Kidney (tissue), 13 donors: ENCODE measurements at regions not wholly inside any gene's neighbourhood (a gene's known extent, or its start where the extent isn't known, plus 50 kb on each side); places are given as distances from the start of the nearest gene placed in this dataset.

Source experiments
- DNase-seq, 5 donors: peaks; one replicate each; pipeline ENCODE4 v3.0.0-alpha.2; 2013 to 2020
- FAIRE-seq: peaks from 2 replicates; lab custom pipeline; 2012; peaks lifted over from hg19 to GRCh38; lab: Jason Lieb, UNC
- H3K27ac ChIP-seq, 2 donors: one replicate each; pipeline ENCODE4 v1.7.0; 2013; ENCODE audit warnings: low read depth in 2 of 2, low read length in 2 of 2, inconsistent platforms in 1 of 2
- H3K27me3 ChIP-seq: one replicate; pipeline ENCODE4 v1.7.1; 2013; ENCODE audit warnings: low read length, inconsistent platforms; ENCODE audit not compliant: control insufficient read depth, insufficient read depth
- H3K36me3 ChIP-seq, 3 donors: one replicate each; pipeline versions ENCODE4 v1.7.0 to v1.7.1; 2013; ENCODE audit warnings: low read length in 3 of 3, control low read depth in 1 of 3, inconsistent platforms in 1 of 3; ENCODE audit not compliant: insufficient read depth in 3 of 3, control insufficient read depth in 2 of 3
- H3K4me1 ChIP-seq, 3 donors: one replicate each; pipeline versions ENCODE4 v1.7.0 to v1.7.1; 2013; ENCODE audit warnings: low read length in 3 of 3, inconsistent platforms in 1 of 3, low read depth in 1 of 3; ENCODE audit not compliant: control insufficient read depth in 2 of 3, insufficient read depth in 2 of 3
- H3K4me3 ChIP-seq, 3 donors: one replicate each; pipeline versions ENCODE4 v1.7.0 to v1.8.1; 2013; ENCODE audit warnings: low read length in 3 of 3, control low read depth in 1 of 3, inconsistent platforms in 1 of 3
- H3K9ac ChIP-seq, 3 donors: one replicate each; pipeline versions ENCODE4 v1.7.0 to v1.7.1; 2013; ENCODE audit warnings: low read length in 3 of 3, control low read depth in 1 of 3, inconsistent platforms in 1 of 3
- H3K9me3 ChIP-seq, 3 donors: one replicate each; pipeline versions ENCODE4 v1.7.0 to v1.7.1; 2013; ENCODE audit warnings: low read length in 3 of 3, control low read depth in 1 of 3, inconsistent platforms in 1 of 3; ENCODE audit not compliant: control insufficient read depth in 2 of 3, insufficient read depth in 1 of 3
- intact Hi-C: fragments of 100-400 bp; cut with DNase I; formaldehyde crosslinking; loops from one replicate; pipeline ENCODE4 v1.11.1; 2022
- TF ChIP-seq, protein P1 (sequence below): IDR thresholded peaks from 3 replicates; pipeline ENCODE4 v1.5.1; 2012; ENCODE audit warnings: mild to moderate bottlenecking, moderate library complexity, borderline replicate concordance; ENCODE audit not compliant: insufficient read depth; ENCODE audit errors: extremely low read depth
- donor health status: control.
- donor health status: control.
- donor health status: control.
- donor health status: control.
- donor health status: control.
- donor health status: DM: yes; HTN: yes; CAD: no.
- donor health status: Normal renal cell carcinoma (clear cell type).

DNA sequence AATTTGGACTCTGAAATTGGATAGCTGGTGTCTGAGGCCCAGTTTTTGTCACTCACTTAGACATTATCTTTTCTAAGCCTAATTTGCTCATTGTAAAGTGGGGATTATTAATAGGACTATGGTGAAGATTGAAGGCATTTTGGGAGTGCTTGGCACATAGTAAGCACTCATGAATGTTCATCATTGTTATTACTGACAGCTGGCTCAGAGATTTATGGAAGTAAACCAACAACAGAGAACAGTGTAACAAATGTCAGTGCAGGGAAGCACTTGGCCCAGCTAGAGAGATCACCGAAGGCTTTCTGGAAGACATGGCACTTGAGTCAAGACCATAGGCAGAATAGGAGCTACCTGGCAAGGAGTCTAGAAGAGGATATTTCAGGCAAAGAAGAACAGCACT, 92.3 kb downstream of the RFC3 start:
- DNase-seq (no peak), FAIRE-seq (no peak)
- Histone ChIP-seq H3K27ac (no peak overlapping the region), H3K4me3 (no peak overlapping the region), H3K9ac (no peak overlapping the region), H3K36me3 (no peaks in the 10 kb centered on the region), H3K27me3 (no peaks in the 10 kb centered on the region), H3K9me3 (no peaks in the 10 kb centered on the region), H3K4me1 (no peaks in the 10 kb centered on the region)
- intact Hi-C loops, result no loop called here
- TF ChIP-seq, protein P1, sequence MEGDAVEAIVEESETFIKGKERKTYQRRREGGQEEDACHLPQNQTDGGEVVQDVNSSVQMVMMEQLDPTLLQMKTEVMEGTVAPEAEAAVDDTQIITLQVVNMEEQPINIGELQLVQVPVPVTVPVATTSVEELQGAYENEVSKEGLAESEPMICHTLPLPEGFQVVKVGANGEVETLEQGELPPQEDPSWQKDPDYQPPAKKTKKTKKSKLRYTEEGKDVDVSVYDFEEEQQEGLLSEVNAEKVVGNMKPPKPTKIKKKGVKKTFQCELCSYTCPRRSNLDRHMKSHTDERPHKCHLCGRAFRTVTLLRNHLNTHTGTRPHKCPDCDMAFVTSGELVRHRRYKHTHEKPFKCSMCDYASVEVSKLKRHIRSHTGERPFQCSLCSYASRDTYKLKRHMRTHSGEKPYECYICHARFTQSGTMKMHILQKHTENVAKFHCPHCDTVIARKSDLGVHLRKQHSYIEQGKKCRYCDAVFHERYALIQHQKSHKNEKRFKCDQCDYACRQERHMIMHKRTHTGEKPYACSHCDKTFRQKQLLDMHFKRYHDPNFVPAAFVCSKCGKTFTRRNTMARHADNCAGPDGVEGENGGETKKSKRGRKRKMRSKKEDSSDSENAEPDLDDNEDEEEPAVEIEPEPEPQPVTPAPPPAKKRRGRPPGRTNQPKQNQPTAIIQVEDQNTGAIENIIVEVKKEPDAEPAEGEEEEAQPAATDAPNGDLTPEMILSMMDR, result no peak

DNA sequence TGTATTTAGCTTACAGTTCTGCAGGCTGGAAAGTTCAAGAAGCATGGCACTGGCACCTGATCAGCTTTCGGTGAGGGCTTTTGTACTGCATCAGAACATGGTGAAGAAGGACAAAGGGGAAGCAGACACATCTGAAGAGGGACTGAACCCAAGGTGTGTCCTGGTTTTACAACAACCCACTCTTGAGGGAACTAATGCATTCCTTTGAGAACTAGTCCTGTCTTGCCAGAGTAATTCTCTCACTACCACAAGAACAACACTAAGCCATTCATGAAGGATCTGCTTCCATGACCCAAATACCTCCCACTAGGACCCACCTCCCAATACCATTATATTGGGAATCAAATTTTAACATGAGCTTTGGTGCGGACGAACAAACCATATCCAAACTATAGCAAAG, 93.6 kb downstream of the RFC3 start:
- H3K27me3 ChIP-seq, result no peaks in the 10 kb centered on the region
- TF ChIP-seq, protein P1, result no peak
- FAIRE-seq (no peak), DNase-seq (no peak)
- H3K36me3 ChIP-seq, result no peaks in the 10 kb centered on the region
- no peaks in the 10 kb centered on the region for H3K9me3 ChIP-seq
- no peak overlapping the region for H3K4me3 ChIP-seq
- no peak overlapping the region for H3K9ac ChIP-seq
- no peaks in the 10 kb centered on the region for H3K4me1 ChIP-seq
- H3K27ac ChIP-seq, result no peak overlapping the region
- intact Hi-C loops, result no loop called here

DNA sequence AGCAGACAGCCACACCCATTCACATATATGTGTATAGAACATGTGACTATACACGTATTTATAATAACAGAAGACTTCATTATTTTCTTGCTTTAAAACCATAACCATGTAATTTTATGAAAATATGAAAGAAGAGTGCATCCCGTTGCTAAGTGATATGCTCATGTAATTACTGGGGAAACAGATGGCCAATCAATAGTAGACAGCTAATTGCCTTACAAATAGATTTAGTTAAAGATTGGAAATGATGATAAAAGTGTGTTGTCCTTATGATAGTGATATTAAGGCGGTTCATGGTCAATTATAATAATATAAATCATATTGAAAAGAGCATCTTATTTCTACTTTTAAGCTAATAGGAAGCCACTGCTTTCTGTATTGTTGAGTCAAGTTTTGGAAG, 95.9 kb downstream of the RFC3 start:
- TF ChIP-seq, protein P1, result no peak
- FAIRE-seq, result no peak
- intact Hi-C loops, result no loop called here

DNA sequence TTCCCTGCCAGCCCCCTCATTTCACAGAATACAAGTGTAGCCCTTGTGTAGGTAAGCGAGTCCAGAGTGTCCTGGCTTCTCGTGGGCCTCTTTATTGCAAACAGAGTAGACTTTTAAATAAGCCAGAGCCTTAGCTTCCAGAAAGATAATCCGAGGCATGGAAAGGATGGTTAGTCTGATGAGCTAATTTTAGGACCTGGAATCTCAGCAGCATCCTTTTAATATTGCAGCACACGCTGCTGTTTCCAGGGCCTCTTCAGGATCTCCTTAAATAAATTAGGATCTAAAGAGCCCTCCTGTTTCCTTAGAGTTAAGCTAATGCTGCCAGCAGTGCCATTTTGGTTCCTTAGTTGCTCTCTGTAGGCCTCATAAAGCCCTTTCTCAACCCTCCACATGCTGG, 99.2 kb downstream of the RFC3 start:
- intact Hi-C loops, result no loop called here
- Histone ChIP-seq H3K36me3 (no peaks in the 10 kb centered on the region), H3K9me3 (no peaks in the 10 kb centered on the region), H3K9ac (no peak overlapping the region), H3K4me3 (no peak overlapping the region), H3K27ac (no peak overlapping the region), H3K27me3 (no peaks in the 10 kb centered on the region), H3K4me1 (no peaks in the 10 kb centered on the region)
- no peak for DNase-seq
- no peak for FAIRE-seq
- TF ChIP-seq, protein P1, result no peak

More for the DNA sequence above, 95.9 kb downstream of the RFC3 start:
- Histone ChIP-seq H3K4me1 (no peaks in the 10 kb centered on the region), H3K27me3 (no peaks in the 10 kb centered on the region), H3K9me3 (no peaks in the 10 kb centered on the region), H3K9ac (no peak overlapping the region), H3K4me3 (no peak overlapping the region), H3K36me3 (no peaks in the 10 kb centered on the region), H3K27ac (no peak overlapping the region)
- DNase-seq, result no peak
